GM21529 (cell line): ENCODE measurements at regions not wholly inside any gene's neighbourhood (a gene's known extent, or its start where the extent isn't known, plus 50 kb on each side); places are given as distances from the start of the nearest gene placed in this dataset.

Experiments used
- ATAC-seq: cut with Tn5 transposase; IDR thresholded peaks from one replicate; pipeline ENCODE4 v1.9.1; 2021; ENCODE audit not compliant: unreplicated experiment

- ATAC-seq = no peak
Observed at GRCh38 chr2:18384242-18384641, 176.2 kb downstream of the RDH14 start.

GRCh38 chr2:18381386-18381785 is 179.1 kb downstream of the RDH14 start:
- ATAC-seq = no peak

GRCh38 chr2:18380321-18380720 is 180.1 kb downstream of the RDH14 start:
- ATAC-seq = no peak

DNA sequence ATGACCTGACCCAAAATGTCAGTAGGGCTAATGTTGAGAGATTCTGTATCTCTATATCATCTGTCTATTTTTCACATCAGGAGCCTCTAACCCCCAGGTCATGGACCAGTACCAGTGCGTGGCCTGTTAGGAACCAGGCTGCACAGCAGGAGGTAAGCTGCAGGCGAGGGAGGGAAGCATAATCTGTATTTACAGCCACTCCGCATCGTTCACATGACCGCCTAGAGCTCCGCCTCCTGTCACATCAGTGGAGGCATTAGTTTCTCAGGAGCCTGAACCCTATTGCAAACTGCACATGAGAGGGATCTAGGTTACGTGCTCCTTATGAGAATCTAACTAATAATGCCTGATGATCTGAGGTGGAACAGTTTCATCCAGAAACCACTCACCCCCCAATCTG is 180.6 kb downstream of the RDH14 start:
- ATAC-seq = no peak

- peak; percentile 96 for ATAC-seq
Observed at GRCh38 chr2:18378020-18378653, 182.3 kb downstream of the RDH14 start.

DNA sequence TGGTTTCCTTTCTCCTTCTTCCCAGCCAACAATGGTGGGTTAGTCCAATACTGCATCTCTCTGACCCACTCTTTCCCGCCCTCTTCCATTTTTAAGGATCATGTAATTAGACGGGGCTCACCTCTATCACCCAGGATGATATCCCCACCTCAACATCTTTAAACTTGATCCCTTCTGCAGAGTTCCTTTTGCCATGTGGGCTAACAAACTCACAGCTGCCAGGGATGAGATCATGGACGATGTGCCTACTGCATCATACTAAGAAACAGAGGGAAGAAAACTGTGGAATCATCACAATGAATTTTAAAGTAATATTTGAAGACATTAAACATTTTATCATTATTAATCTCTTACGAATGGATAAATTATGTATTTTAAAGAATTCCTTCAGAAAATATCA is 183.5 kb downstream of the RDH14 start:
- ATAC-seq = no peak

- ATAC-seq = no peak
Observed at GRCh38 chr2:18373664-18374063, 186.8 kb downstream of the RDH14 start.

DNA sequence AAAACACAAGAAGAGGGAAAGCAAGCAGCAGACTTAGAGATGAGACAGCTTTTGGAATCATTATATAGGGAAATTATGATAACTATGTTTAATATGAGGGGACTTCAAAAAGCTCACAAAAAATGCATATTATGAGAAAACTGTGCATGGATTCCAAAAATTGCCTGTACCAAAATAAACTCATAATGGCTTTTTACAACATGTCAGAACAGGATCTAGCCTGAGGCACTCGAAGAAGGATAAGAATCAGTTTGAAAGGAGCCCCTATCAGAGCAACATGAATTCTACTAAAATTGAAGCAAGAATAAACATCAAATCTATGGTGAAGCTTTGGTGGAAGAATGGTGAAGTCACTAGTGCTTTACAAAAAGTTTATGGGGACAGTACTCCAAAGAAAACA is 187.4 kb downstream of the RDH14 start:
- no peak for ATAC-seq

GRCh38 chr2:18372641-18373040 is 187.8 kb downstream of the RDH14 start:
- no peak for ATAC-seq

DNA sequence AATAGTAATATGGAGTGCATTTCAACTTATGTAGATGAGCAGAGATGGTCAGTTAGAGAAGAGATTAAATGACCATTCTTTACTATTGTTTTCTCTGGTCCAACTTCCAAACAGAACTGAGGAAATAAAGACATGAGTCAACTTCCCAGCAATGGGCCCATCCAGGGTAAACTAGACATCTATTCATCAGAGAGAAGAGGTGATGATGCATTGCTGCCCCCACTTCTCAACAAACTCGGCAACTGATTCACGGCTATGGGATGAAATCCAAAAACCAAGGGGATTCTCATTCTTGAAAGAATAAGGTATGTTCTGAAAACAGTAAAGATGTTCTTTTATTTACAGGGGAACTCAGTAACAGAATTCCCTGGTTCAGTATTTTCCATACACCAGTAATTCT is 190.7 kb downstream of the RDH14 start:
- ATAC-seq = no peak

GRCh38 chr2:18368008-18368407 is 192.4 kb downstream of the RDH14 start:
- ATAC-seq = no peak

- ATAC-seq = no peak
Observed at GRCh38 chr2:18365342-18365741, 195.1 kb downstream of the RDH14 start.

DNA sequence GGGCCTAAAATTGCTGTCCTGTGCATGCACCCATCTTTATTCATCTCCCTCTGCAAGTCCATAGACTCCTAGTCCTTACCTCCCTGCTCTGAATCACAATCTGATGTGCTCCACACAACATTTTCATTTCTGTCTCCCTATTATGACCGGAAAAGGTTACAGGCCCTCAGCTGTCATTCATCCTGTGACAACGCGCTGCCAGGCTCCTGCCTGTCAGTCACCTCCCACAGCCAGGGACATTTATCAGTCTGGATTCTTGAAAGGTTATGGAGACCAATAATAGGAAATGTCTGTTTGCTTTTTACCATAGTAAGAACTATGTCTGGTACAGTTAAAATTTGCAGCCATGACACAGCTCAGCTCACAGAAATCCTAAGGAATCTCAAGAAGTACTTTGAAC is 197.1 kb downstream of the RDH14 start:
- no peak for ATAC-seq

DNA sequence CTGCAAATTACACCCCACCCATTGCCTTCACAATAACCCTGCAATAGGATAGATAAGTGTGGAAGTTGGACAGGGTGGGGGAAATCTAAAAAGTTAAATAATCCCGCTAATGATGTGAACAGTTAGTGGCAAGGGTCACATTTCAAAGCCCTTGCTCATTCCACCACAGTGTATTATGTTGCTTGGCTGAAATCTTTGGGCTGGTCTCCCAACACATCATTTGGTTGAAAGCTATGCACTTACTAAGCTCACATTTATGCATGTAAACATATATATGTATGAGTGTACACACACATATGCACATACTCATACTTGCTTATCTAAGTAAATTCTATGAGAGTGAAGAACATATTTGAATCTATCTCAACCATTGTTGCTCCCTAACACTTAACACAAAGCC is 197.8 kb downstream of the RDH14 start:
- ATAC-seq = no peak

GRCh38 chr2:18357537-18357936 is 202.9 kb downstream of the RDH14 start:
- ATAC-seq = no peak

GRCh38 chr2:18356676-18357075 is 203.8 kb downstream of the RDH14 start:
- no peak for ATAC-seq

GRCh38 chr2:18349421-18349820 is 211.0 kb downstream of the RDH14 start:
- ATAC-seq = no peak

DNA sequence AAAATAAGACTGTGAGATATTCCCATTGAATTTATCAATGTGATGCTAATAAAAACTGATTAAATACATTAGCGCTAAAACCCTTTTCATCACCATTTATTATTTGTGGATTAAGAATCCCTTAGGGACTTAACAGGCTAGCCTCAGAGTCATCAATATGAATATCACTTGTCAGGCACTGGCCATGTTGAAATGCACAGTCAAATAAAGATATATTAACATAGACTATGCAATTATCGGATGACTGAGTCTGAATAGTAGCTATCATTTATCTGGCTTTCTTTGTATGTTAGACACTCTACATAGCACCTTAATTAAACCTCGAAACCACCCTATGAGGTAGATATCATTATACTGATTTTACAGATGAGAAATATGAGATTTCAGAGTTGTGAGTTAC is 213.6 kb downstream of the RDH14 start:
- no peak for ATAC-seq

GRCh38 chr2:18346344-18346743 is 214.1 kb downstream of the RDH14 start:
- ATAC-seq = no peak

- no peak for ATAC-seq
Observed at GRCh38 chr2:18345848-18346247, 214.6 kb downstream of the RDH14 start.

GRCh38 chr2:18342901-18343300 is 217.6 kb downstream of the RDH14 start:
- ATAC-seq = no peak

GRCh38 chr2:18339326-18339725 is 221.1 kb downstream of the RDH14 start:
- no peak for ATAC-seq

DNA sequence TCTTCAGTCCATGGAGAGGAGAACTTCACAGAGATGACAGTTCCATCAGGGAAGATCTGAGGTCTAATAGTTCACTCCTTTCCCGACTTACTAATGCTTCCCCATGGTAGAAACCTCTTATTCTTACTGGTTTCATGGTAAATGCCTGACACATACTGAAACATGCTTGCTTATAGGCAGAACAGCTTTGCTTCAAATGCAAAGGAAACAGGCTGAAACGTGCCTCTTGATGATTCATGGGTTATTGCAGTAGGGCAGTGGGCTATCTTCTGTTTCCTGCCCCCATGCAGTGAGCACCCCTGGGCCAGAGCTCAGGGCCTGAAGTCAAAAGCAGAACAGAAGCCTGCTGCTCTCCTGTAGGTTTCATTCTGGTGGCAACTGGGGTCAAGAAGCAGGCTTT is 223.5 kb downstream of the RDH14 start:
- no peak for ATAC-seq

GRCh38 chr2:18332477-18332876 is 228.0 kb downstream of the RDH14 start:
- ATAC-seq = no peak
